ENCODE measurements at regions not wholly inside any gene's neighbourhood (a gene's known extent, or its start where the extent isn't known, plus 50 kb on each side); places are given as distances from the start of the nearest gene placed in this dataset.
A peak's percentile ranks its signal among the peaks of the same experiment; 100 is the strongest.

- TF ChIP-seq POLR2A (IDR thresholded peaks at IDR 0.05): no peak
- TF ChIP-seq POLR2AphosphoS5 (IDR thresholded peaks at IDR 0.05): no peak
- no peak for TF ChIP-seq CTCF (IDR thresholded peaks at IDR 0.05 in 8 of 11, conservative IDR thresholded peaks at IDR 0.05 in 3 of 11)
- Histone ChIP-seq H3K4me1 (peaks cover 0 to 22% (median 3%) of the 10 kb centered on the region in 6 donors), H3K27me3 (replicated peaks in 1 of 7) (no peaks in the 10 kb centered on the region), H3K9me3 (no peaks in the 10 kb centered on the region), H3K27ac (no peak overlapping the region), H3K36me3 (no peaks in the 10 kb centered on the region), H3K4me3 (no peak overlapping the region)
- no peak for DNase-seq
- intact Hi-C loops (cut with DNase I; ENCODE audit: low total_unique reads): no loop called here
- WGBS, 5 donors: 95 to 100% (median 98%) methylated on average over 1 of the region's 1 CpG
Observed at GRCh38 chr1:81233591-81233990, 567.1 kb upstream of the ADGRL2 start.

DNA sequence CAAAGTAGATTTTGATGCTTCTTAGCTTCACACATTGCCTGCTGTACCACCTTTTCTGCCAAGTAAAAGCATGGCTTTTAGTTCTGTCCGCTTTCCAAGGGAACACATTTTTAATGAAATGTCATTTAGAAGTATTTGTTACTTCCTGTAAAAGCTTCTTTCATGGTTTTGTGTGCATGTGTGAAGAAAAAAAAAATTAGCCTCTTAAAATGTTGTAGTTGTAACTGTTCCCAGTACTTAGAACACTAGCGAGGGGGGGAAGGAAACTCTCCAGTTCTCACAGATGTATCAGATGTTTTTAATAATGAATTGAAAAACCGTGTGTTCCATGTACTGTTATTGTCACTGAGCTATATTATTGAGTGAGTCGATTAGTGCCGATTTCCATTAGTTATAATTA lies 568.3 kb upstream of the ADGRL2 start:
- no peak overlapping the region for H3K27ac ChIP-seq
- no peak for TF ChIP-seq POLR2AphosphoS5 (IDR thresholded peaks at IDR 0.05)
- no peak for TF ChIP-seq CTCF (IDR thresholded peaks at IDR 0.05 in 8 of 11, conservative IDR thresholded peaks at IDR 0.05 in 3 of 11)
- no peak for TF ChIP-seq POLR2A (IDR thresholded peaks at IDR 0.05)
- intact Hi-C loops (cut with DNase I; ENCODE audit: low total_unique reads): no loop called here
- 28 to 36% (median 35%) methylated on average over 5 of the region's 5 CpGs for whole genome bisulfite sequencing, 5 donors
- no peaks in the 10 kb centered on the region for H3K9me3 ChIP-seq
- H3K4me1 ChIP-seq: peaks cover 0 to 15% (median 3%) of the 10 kb centered on the region in 6 donors
- no peaks in the 10 kb centered on the region for H3K27me3 ChIP-seq (replicated peaks in 1 of 7)
- no peaks in the 10 kb centered on the region for H3K36me3 ChIP-seq
- no peak for DNase-seq
- no peak overlapping the region for H3K4me3 ChIP-seq

- TF ChIP-seq CTCF (IDR thresholded peaks at IDR 0.05 in 8 of 11, conservative IDR thresholded peaks at IDR 0.05 in 3 of 11) (no peak), POLR2A (IDR thresholded peaks at IDR 0.05) (no peak), POLR2AphosphoS5 (IDR thresholded peaks at IDR 0.05) (no peak)
- no peaks in the 10 kb centered on the region for H3K27me3 ChIP-seq (replicated peaks in 1 of 7)
- intact Hi-C loops (cut with DNase I; ENCODE audit: low total_unique reads): no loop called here
- peaks cover 0 to 8% (median 3%) of the 10 kb centered on the region in 6 donors for H3K4me1 ChIP-seq
- H3K36me3 ChIP-seq: no peaks in the 10 kb centered on the region
- DNase-seq: no peak
- H3K4me3 ChIP-seq: no peak overlapping the region
- 54 to 85% (median 66%) methylated on average over 1 of the region's 1 CpG for WGBS, 5 donors
- H3K27ac ChIP-seq: peak overlapping the region in 2 of 8 donors; percentile 6 to 25
- no peaks in the 10 kb centered on the region for H3K9me3 ChIP-seq
Observed at GRCh38 chr1:81231729-81232038, 569.0 kb upstream of the ADGRL2 start.

DNA sequence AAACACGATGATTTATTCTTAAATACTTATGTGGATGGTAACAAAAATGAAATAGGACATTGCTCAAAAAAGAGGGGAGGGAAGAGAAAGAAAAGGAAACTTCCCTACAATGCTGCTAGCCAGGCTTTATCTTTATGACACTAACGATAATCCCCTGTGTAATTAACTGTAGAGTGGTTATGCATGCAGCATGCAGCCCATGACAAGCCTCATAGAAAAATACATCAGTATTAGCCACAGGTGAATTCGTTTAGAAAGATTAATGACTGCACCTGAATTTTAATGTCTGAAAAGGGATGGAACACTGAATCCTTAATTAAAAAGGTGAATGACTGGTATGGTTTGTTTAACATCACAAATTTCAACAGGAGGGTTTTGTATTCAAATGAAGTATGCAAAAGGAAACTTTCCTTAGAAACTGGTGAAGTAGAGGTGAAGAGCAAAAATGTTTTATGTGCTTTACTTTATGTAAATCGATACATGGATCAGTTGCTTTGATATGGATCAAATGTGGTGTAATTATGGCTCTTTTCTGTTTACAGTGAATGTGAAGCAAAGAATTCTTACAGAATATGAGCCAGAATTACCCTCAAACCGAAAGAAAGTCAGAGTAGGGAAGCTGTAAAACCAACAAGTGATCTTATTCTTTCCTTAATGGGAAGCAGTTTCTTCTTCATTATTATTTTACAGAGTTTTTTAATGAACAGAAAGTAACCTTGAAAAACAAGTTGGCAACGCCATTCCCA lies 569.6 kb upstream of the ADGRL2 start:
- TF ChIP-seq POLR2A (IDR thresholded peaks at IDR 0.05): no peak
- no peak for TF ChIP-seq POLR2AphosphoS5 (IDR thresholded peaks at IDR 0.05)
- TF ChIP-seq CTCF (IDR thresholded peaks at IDR 0.05 in 8 of 11, conservative IDR thresholded peaks at IDR 0.05 in 3 of 11): no peak
- intact Hi-C loops (cut with DNase I; ENCODE audit: low total_unique reads): no loop called here
- H3K27ac ChIP-seq: peak overlapping the region in 2 of 8 donors; percentile 6 to 25
- no peaks in the 10 kb centered on the region for H3K27me3 ChIP-seq (replicated peaks in 1 of 7)
- H3K9me3 ChIP-seq: no peaks in the 10 kb centered on the region
- no peaks in the 10 kb centered on the region for H3K36me3 ChIP-seq
- H3K4me1 ChIP-seq: peaks cover 0 to 8% (median 3%) of the 10 kb centered on the region in 6 donors
- 49 to 62% (median 59%) methylated on average over 6 of the region's 6 CpGs for WGBS, 5 donors
- DNase-seq: no peak
- no peak overlapping the region for H3K4me3 ChIP-seq
